GM04504 (cell line): ENCODE measurements at regions not wholly inside any gene's neighbourhood (a gene's known extent, or its start where the extent isn't known, plus 50 kb on each side); places are given as distances from the start of the nearest gene placed in this dataset.

Experiments used
- DNase-seq: peaks from one replicate; pipeline ENCODE4 v3.0.0-alpha.2; 2012; ENCODE audit warnings: low read depth

- DNase-seq = no peak
Measured at GRCh38 chr3:105014631-105015030, 352.1 kb upstream of the ALCAM start.

DNA sequence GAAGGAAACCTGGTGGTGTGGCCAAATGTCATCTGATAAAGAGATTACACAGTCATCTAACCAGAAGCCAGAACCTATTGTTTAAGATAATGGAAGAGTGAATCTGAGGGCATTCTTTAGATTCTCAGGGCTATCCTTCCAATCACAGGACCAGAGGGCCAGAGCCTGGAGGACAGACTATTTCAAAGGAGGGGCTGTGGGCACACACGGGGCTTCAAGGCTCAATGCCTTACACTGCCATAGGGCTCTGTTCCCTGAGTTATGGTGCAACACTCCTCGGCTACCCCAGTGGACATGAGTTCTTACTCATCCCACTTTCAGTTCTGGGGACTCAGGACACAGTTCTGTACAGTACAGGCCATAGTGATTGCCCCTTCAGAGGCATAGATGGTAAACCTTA is 343.9 kb upstream of the ALCAM start:
- no peak for DNase-seq

DNA sequence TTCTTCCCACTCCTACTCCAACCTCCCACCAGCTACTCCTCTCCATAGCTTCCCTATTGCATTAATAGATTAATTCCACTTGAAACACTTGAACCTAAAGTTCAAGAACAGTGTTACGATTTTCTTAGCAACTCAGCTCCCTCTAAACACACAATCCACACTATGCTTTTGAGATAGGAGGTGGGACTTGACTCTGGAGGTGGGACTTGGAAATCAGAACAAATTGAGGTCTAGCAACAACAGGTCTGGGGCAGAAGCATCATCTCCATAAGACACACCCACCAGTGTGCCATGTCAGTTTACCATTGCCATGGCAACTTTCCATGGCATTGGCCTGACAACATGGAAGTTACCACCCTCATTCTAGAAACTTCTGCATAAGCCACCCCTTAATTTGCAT is 336.5 kb upstream of the ALCAM start:
- no peak for DNase-seq

DNA sequence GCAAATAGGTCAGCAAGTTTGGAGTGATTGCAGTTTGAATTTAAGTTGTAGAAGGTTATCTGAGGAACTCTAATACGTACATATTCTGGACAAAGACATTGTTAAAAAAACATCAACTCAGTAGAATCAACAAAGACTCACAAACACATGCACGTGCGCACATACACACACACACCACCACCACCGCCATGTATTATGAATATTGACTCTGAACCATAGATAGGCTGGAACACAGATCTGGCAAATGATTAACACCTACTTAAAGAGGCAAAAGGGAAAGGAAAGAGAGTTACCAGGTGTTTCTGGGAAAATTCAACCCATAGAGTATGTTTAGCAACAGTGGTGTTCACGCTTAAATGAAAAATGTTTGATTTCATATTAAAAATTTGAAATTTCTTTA is 334.2 kb upstream of the ALCAM start:
- no peak for DNase-seq

DNA sequence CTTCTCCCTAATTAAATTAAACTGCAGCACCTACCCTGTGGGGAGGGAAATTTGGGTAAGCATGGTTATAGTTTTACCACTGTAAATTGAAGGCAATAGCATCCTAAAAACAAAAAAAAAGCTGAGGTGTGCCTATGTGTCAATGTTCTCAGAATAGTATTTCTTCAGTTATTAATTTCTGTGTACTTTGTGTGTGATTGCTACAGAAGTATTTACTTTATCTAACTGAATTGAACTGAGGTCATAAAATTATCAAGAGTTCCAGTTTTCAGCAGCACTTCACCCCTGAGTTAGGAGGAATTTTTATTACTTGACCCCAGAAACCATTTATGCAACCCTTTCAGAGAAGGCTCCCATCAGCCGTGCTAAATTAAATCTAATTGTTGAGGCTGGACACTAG is 333.6 kb upstream of the ALCAM start:
- DNase-seq = no peak

DNA sequence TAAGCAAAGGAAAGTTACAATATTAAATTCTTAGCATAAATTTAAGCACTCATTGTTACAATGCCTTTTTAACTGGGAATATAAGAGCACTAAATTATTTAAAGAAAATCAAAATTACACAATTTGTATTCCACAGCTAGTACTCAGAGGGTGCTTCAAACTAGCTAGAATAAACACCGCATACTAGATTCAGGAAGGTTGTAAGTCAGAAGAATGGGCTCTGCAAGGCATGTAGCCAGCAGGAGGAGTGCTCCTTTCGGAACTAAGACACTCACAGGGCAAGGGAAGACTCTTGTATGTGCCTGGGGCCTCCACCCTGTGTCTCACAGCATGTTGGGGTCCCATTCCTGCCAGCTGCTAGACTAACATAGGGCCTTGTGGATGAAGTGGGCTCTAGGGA is 327.7 kb upstream of the ALCAM start:
- no peak for DNase-seq

- no peak for DNase-seq
Measured at GRCh38 chr3:105040026-105040622, 326.6 kb upstream of the ALCAM start.

DNA sequence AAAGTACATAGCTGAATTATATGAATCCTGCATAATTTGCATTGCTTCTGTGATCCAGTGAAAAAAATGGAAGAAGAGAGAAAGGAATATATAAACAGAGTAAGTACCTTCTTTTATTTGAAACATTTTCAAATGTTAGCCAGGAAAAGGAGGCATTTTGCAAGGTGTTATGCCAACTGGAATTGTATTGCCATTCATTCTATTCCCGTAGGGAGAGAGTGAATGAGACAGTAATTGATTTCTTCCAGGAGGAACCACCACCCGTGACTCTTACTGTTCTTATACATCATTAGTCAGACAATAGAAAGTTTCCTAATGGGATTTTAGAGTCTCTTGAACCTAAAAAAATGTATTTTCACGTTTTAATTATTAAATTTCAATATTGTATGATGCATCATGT is 324.1 kb upstream of the ALCAM start:
- DNase-seq = no peak

- DNase-seq = no peak
Measured at GRCh38 chr3:105051111-105051510, 315.6 kb upstream of the ALCAM start.

DNA sequence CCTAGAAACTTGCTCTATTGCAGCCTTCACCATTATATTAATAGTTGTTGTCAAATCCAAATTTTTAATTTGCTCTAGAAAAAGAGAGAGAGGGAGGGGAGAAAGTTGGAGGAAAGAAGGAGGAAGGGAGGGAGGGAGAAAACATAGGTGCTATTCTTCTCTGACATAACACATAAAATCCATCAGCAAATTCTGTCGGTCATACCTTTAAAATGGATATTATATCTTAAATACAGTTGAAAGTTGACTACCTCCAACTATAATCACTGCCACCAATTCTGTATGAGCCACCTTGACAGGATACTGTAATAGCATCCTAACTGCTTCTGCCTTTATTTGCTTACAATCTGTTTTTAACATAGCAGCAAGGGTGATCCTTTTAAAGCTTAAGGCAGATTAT is 314.7 kb upstream of the ALCAM start:
- DNase-seq = no peak

DNA sequence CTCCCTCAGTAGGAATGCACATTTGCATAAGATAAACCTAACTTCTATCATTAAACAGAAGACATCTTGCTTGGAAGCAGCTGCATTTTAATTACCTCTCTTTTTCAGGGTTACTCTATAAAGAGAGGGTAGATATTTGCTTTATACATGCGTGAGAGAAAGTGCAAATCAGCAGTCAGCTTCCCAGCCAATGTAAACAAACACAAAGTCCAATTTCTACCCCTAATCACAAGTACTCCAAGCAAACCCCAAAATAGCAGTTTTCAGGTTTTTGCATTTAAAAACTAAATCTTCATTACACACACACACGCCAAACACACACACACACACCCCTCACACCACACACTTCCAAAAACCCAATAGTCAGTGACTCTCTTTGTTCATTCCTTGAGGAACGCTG is 303.9 kb upstream of the ALCAM start:
- no peak for DNase-seq

- no peak for DNase-seq
Measured at GRCh38 chr3:105065895-105066839, 300.5 kb upstream of the ALCAM start.

- no peak for DNase-seq
Measured at GRCh38 chr3:105067361-105067760, 299.3 kb upstream of the ALCAM start.

GRCh38 chr3:105077060-105077822 is 289.5 kb upstream of the ALCAM start:
- no peak for DNase-seq

- DNase-seq = no peak
Measured at GRCh38 chr3:105083945-105084344, 282.8 kb upstream of the ALCAM start.

- DNase-seq = no peak
Measured at GRCh38 chr3:105085506-105085905, 281.2 kb upstream of the ALCAM start.

DNA sequence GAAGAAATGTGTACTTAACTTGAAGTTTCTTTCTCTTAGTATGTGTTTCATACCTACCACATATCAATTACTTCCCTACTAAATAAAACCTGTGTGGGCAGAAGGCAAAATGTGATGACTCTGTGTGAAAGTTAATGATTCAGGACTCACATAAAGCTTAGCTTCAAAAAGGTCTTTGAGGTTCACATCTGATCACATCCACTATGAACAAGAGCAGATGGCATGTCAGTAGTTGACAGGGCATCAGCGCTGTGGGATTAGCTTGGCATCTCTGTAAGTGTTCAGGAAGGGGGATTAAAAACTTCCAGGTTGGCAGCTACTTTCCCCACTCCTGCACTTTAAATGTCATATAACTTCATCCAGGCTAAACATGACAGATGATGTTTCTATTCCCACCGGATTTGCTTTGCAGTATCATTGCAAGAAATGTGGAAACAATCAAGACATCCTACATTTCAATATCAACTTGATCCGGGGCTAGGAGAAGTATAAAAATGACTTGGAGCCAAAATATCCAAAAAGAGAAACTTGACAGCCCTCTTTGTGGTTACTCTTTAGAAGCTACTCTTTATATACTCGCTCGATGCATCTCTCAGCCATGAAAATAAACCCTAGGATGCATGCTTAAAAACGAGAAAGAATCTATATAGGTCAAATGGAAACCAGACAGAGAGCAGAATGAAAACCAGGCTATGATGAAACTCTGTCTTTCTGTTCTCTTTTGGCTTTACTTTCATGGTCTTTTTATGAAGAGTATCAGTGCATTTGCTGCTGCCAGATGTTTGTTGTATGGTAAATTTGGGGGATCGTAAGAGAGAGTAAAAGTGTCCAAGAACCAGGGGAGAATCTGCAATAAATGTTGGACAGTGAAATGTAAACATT is 273.1 kb upstream of the ALCAM start:
- DNase-seq = no peak

- DNase-seq = no peak
Measured at GRCh38 chr3:105094588-105094987, 272.1 kb upstream of the ALCAM start.

GRCh38 chr3:105096071-105096470 is 270.6 kb upstream of the ALCAM start:
- DNase-seq = no peak

DNA sequence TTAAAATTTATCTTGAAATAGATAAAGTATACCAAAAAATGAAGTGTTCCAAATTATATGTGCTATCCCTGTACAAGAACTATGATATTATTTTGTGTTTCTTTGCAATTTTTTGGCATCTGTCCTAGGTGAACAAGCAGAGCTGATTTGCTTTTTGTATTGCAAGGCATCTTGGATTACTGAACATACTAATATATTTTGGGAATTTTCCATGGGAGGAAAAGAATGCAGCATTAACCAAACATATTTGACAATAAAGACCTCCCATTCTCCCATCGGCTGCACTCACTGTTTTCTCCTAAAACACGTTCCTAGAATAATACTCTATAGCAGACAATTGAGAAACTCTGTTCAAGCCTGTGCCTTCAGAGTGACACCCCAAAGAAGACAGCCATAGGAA is 265.1 kb upstream of the ALCAM start:
- DNase-seq = no peak

GRCh38 chr3:105103139-105103538 is 263.6 kb upstream of the ALCAM start:
- no peak for DNase-seq

DNA sequence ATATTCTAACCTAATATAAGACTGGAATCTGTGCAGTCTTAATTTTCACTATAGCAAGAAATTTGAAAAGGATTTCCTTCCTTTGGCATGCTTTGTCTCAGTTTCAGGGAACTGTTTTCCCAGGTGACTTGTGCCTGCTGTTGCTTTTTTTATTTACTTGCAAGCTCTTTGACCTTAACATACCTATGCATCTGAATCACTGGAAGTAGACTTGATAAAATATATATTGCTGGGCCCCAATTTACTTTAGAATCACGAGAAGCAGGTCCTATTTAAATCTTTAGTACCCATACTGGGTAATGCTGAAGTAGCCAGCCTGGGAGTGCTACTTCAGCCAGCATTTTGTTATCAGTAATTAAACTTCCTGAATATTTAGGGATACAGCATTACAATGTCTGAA is 257.9 kb upstream of the ALCAM start:
- DNase-seq = no peak
